HK-2 (cell line): ENCODE measurements at regions not wholly inside any gene's neighbourhood (a gene's known extent, or its start where the extent isn't known, plus 50 kb on each side); places are given as distances from the start of the nearest gene placed in this dataset.
"Not testable (repeated sequence)": the region's sequence is repeated elsewhere in the genome, so short reads cannot be mapped to it uniquely, and the experiment has no call there.

ENCODE experiments used
- DNase-seq: peaks from one replicate; pipeline ENCODE4 v3.0.0-alpha.2; 2018; ENCODE audit not compliant: unreplicated experiment

- no peak for DNase-seq
Measured at GRCh38 chr2:107461301-107461700, 365.4 kb upstream of the RGPD4 start.

GRCh38 chr2:107462181-107462580 is 364.5 kb upstream of the RGPD4 start:
- DNase-seq: no peak

DNA sequence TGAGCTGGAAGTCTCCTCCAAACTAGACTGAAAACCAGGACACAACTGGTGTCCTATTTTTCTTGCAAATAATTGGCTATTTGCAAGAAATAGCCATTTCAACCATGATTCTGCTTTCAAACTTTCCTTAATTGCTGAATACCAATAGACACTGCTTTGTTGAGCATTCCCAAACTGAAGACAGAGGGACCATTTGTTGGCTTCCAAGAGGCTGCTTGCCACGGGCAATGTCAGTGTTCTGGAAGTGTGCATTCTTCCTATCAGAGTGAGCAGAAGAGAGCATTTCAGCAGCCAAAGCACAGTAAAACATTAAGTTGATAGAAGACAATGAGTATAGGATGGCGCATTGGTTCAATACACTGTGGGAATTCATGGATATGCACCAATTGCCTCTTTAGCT is 360.5 kb upstream of the RGPD4 start:
- DNase-seq: no peak

GRCh38 chr2:107466984-107467773 is 359.5 kb upstream of the RGPD4 start:
- no peak for DNase-seq

DNA sequence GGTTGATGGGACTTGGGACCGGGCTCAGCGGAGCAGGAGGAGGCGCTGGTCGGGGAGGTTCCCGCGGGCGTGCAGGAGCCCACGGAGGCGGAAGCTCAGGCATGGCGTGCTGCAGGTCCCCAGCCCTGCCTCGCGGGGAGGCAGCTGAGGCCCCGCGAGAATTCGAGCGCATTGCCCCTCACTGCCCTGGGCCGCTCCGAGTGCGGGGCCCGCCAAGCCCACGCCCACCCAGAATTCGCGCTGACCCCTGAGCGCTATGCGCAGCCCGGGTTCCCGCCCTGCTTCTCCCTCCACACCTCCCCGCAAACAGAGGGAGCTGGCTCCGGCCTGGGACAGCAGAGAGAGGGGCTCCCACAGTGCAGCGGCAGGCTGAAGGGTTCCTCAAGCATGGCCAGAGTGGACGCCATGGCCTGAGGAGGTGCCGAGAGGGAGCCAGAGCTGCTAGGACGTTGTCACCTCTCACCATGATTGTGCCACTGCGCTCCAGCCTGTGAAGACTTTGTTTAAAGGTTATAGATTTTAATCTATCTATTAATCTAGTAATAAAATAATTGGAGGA is 357.2 kb upstream of the RGPD4 start:
- no peak for DNase-seq

GRCh38 chr2:107473150-107473549 is 353.5 kb upstream of the RGPD4 start:
- DNase-seq: no peak

- no peak for DNase-seq
Measured at GRCh38 chr2:107475859-107476258, 350.8 kb upstream of the RGPD4 start.

DNA sequence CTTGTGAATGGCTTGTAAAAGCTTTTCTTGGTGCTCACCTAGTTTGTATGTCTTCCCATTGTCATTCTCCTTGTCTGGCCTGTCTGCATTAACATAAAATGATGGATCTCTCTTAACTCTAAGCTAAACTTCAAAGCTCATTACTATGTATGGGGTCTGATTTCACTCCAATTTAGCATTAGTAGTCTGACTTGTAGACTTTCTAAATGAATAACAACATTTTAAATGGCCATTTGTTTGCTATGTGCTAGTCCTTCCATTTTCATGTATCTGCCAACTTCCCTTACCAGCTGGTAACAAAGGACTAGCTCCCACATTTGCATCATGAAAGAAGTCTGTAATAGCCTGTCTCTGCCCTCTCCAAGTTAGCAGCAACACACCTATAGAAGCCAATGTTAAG is 324.2 kb upstream of the RGPD4 start:
- DNase-seq: no peak

- no peak for DNase-seq
Measured at GRCh38 chr2:107511970-107512789, 314.5 kb upstream of the RGPD4 start.

DNA sequence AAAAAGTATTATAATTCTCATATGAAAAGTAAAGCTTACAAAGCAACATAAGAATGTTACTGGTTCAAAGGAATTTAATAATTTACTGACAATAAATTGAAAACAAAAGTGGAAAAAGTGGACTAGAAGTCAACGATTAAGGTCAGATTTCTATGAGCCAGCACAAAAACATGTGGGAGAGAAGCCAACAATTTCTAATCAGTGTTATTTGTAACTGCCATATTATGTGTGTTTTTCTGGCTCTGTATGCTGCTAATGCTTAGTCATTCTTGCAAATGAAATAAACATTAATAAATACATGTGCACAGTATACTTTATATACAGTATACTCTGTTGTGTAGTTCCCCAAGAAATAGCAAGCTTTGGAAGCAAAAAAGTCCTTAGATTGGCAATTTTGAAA is 301.3 kb upstream of the RGPD4 start:
- DNase-seq: no peak

GRCh38 chr2:107529146-107529545 is 297.5 kb upstream of the RGPD4 start:
- DNase-seq: no peak

GRCh38 chr2:107530046-107530445 is 296.6 kb upstream of the RGPD4 start:
- no peak for DNase-seq

DNA sequence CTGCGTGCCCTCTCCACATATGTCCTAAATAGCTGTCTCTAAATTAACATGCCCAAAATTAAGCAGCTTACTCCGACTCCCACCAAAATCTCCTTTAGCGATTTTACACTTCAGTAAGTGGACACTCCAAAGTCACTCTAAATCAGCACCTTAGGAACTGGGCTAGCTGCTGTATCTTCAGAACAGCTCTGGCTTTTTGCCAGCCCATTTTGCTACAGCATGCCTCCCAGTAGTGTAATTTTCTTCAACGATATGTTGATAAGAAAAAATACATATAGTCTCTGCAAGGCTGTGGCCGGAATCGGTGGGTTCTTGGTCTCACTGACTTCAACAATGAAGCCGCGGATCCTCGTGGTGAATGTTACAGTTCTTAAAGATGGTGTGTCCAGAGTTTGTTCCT is 291.8 kb upstream of the RGPD4 start:
- DNase-seq: no peak

- not testable (repeated sequence) for DNase-seq
Measured at GRCh38 chr2:107535905-107536689, 290.6 kb upstream of the RGPD4 start.

- DNase-seq: no peak
Measured at GRCh38 chr2:107542314-107542740, 284.4 kb upstream of the RGPD4 start.

DNA sequence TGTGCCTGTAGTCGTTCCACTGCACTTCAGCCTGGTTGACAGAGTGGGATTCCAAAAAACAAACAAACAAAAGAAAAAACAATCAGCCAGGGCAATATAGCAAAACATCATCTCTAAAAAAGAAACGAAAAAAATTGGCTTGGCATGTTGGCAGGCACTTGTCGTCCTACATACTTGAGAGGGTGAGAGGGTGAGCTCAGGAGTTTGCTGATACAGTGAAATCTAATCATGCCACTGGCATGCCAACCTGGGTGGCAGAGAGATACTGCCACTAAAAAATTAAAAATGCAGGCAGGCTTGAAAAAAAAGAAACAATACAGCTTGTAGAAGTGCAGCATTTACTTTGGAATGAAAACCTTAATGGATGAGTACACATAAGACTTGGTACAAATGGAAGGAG is 282.9 kb upstream of the RGPD4 start:
- no peak for DNase-seq

DNA sequence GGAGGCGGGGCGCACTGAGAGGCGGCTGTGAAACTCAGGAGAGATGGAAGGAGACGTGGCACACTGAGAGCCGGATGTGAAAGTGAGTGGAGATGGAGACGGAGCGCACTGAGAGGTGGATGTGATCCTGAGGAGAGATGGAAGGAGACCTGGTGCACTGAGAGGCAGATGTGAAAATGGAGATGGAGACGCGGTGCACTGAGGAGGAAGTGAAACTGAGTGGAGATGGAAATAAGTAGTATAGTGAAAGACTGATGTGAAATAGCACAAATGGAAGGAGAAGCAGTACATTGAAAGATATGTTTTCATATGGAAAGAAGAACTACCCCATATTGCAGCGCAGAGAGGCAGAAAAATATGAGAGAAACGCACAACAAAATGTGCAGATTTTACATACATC is 281.6 kb upstream of the RGPD4 start:
- DNase-seq: no peak

- DNase-seq: no peak
Measured at GRCh38 chr2:107545851-107546250, 280.8 kb upstream of the RGPD4 start.

DNA sequence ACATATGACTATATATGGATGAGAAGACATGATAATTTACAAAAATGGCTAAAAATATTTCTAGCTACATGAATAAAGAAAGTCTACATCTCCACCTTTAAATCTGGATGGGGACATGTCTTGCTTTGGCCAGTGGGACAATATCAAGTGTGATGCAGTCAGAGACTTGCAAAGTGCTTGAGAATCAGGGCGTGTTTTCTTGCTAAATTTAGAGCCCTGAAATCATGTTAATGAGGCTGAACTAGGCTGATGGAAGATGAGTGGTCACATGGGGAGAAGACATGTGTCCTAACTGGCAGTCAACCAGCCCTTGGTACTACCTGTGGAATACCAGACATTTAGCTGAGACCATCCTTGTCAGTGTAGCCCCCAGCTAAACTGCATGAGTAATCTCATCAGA is 278.5 kb upstream of the RGPD4 start:
- DNase-seq: no peak

- no peak for DNase-seq
Measured at GRCh38 chr2:107553046-107553445, 273.6 kb upstream of the RGPD4 start.

DNA sequence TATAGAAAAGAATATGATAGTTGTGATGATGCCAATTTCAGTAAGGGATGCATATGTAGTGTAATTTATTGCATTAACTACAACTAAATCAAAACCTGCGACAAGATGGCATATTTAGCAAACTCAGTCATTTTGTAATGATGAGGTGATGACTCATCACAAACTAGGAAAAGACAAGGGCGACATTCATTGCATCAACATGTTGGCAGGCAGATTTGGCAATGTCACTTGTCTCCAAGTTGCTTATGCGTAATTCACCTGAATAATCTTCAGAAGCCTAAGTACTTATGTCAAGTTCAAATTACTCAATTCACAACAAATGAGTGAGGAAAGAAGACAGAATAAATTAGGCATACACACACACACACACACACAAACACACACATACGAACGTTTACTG is 273.2 kb upstream of the RGPD4 start:
- DNase-seq: no peak

- DNase-seq: no peak
Measured at GRCh38 chr2:107556038-107556627, 270.6 kb upstream of the RGPD4 start.
